ENCODE measurements at regions not wholly inside any gene's neighbourhood (a gene's known extent, or its start where the extent isn't known, plus 50 kb on each side); places are given as distances from the start of the nearest gene placed in this dataset.
"Not testable (repeated sequence)": the region's sequence is repeated elsewhere in the genome, so short reads cannot be mapped to it uniquely, and the experiment has no call there.

DNA sequence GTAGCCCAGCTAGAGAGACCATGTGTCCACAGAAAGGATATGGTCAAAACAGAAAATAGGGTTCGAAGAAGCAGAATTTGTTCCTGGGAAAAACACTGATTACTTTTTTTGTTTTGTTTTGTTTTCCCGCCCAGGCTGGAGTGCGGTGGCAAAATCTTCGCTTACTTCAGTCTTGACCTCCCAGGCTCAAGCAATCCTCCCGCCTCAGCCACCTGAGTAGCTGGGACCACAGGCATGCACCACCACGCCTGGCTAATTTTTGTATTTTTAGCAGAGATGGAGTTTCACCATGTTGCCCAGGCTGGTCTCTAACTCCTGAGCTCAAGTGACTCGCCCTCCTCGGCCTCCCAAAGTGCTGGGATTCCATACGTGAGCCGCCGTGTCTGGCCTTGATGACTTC, 99.9 kb upstream of the ZBTB18 start:
- not testable (repeated sequence) for TF ChIP-seq ZNF274 (IDR thresholded peaks at IDR 0.05; ENCODE audit: borderline replicate concordance, extremely low read depth, low read length); POLR2AphosphoS5 (IDR thresholded peaks at IDR 0.05; ENCODE audit: low read depth, low read length); POLR2A (IDR thresholded peaks at IDR 0.05; ENCODE audit: control extremely low read depth in 1 of 2, low read depth in 2 of 2, low read length in 2 of 2); RAD21 (IDR thresholded peaks at IDR 0.05 in 1 of 2, conservative IDR thresholded peaks at IDR 0.05 in 1 of 2; ENCODE audit: low read depth in 2 of 2, low read length in 2 of 2); CEBPB (IDR thresholded peaks at IDR 0.05; ENCODE audit: low read depth, low read length); CHD2 (IDR thresholded peaks at IDR 0.05; ENCODE audit: low read length); GTF2F1 (IDR thresholded peaks at IDR 0.05; ENCODE audit: borderline replicate concordance, low read depth, low read length); SP1 (IDR thresholded peaks at IDR 0.05; ENCODE audit: low read depth, low read length)
- TF ChIP-seq, protein P1, sequence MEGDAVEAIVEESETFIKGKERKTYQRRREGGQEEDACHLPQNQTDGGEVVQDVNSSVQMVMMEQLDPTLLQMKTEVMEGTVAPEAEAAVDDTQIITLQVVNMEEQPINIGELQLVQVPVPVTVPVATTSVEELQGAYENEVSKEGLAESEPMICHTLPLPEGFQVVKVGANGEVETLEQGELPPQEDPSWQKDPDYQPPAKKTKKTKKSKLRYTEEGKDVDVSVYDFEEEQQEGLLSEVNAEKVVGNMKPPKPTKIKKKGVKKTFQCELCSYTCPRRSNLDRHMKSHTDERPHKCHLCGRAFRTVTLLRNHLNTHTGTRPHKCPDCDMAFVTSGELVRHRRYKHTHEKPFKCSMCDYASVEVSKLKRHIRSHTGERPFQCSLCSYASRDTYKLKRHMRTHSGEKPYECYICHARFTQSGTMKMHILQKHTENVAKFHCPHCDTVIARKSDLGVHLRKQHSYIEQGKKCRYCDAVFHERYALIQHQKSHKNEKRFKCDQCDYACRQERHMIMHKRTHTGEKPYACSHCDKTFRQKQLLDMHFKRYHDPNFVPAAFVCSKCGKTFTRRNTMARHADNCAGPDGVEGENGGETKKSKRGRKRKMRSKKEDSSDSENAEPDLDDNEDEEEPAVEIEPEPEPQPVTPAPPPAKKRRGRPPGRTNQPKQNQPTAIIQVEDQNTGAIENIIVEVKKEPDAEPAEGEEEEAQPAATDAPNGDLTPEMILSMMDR (IDR thresholded peaks at IDR 0.05; ENCODE audit: control extremely low read depth in 1 of 3, insufficient read depth in 1 of 3, low read depth in 1 of 3, low read length in 3 of 3): not testable (repeated sequence)
- TF ChIP-seq, protein P2, sequence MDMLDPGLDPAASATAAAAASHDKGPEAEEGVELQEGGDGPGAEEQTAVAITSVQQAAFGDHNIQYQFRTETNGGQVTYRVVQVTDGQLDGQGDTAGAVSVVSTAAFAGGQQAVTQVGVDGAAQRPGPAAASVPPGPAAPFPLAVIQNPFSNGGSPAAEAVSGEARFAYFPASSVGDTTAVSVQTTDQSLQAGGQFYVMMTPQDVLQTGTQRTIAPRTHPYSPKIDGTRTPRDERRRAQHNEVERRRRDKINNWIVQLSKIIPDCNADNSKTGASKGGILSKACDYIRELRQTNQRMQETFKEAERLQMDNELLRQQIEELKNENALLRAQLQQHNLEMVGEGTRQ (IDR thresholded peaks at IDR 0.05; ENCODE audit: low read length): not testable (repeated sequence)
- TF ChIP-seq, protein P3, sequence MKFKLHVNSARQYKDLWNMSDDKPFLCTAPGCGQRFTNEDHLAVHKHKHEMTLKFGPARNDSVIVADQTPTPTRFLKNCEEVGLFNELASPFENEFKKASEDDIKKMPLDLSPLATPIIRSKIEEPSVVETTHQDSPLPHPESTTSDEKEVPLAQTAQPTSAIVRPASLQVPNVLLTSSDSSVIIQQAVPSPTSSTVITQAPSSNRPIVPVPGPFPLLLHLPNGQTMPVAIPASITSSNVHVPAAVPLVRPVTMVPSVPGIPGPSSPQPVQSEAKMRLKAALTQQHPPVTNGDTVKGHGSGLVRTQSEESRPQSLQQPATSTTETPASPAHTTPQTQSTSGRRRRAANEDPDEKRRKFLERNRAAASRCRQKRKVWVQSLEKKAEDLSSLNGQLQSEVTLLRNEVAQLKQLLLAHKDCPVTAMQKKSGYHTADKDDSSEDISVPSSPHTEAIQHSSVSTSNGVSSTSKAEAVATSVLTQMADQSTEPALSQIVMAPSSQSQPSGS (IDR thresholded peaks at IDR 0.05; ENCODE audit: low read length): not testable (repeated sequence)

Measured in H1 (cell line).